ENCODE measurements at regions not wholly inside any gene's neighbourhood (a gene's known extent, or its start where the extent isn't known, plus 50 kb on each side); places are given as distances from the start of the nearest gene placed in this dataset.

- Mint-ChIP-seq H3K27ac (no peak overlapping the region), H3K9me3 (no peaks in the 10 kb centered on the region), H3K27me3 (no peaks in the 10 kb centered on the region), H3K36me3 (ENCODE audit: low read depth) (no peaks in the 10 kb centered on the region), H3K4me1 (ENCODE audit: low read depth) (no peaks in the 10 kb centered on the region), H3K4me3 (no peak overlapping the region)
- no peak for DNase-seq
Measured at GRCh38 chr12:77437206-77437605, 371.8 kb upstream of the E2F7 start.

- Mint-ChIP-seq H3K27me3 (no peaks in the 10 kb centered on the region), H3K9me3 (no peaks in the 10 kb centered on the region), H3K4me1 (ENCODE audit: low read depth) (no peaks in the 10 kb centered on the region), H3K27ac (no peak overlapping the region), H3K4me3 (no peak overlapping the region), H3K36me3 (ENCODE audit: low read depth) (no peaks in the 10 kb centered on the region)
- DNase-seq = no peak
Measured at GRCh38 chr12:77435446-77436091, 370.2 kb upstream of the E2F7 start.

- Mint-ChIP-seq H3K27me3 (no peaks in the 10 kb centered on the region), H3K36me3 (ENCODE audit: low read depth) (no peaks in the 10 kb centered on the region), H3K4me1 (ENCODE audit: low read depth) (no peaks in the 10 kb centered on the region), H3K9me3 (no peaks in the 10 kb centered on the region), H3K4me3 (no peak overlapping the region), H3K27ac (no peak overlapping the region)
- DNase-seq = no peak
Measured at GRCh38 chr12:77433799-77434198, 368.4 kb upstream of the E2F7 start.

GRCh38 chr12:77429426-77429825 lies 364.1 kb upstream of the E2F7 start:
- Mint-ChIP-seq H3K27me3 (no peaks in the 10 kb centered on the region), H3K4me3 (no peak overlapping the region), H3K36me3 (ENCODE audit: low read depth) (no peaks in the 10 kb centered on the region), H3K27ac (no peak overlapping the region), H3K9me3 (no peaks in the 10 kb centered on the region), H3K4me1 (ENCODE audit: low read depth) (no peaks in the 10 kb centered on the region)
- no peak for DNase-seq

- Mint-ChIP-seq H3K27ac (no peak overlapping the region), H3K27me3 (no peaks in the 10 kb centered on the region), H3K36me3 (ENCODE audit: low read depth) (no peaks in the 10 kb centered on the region), H3K4me1 (ENCODE audit: low read depth) (no peaks in the 10 kb centered on the region), H3K4me3 (no peak overlapping the region), H3K9me3 (peaks cover 4% of the 10 kb centered on the region)
- no peak for DNase-seq
Measured at GRCh38 chr12:77421152-77421551, 355.8 kb upstream of the E2F7 start.

GRCh38 chr12:77409551-77409950 lies 344.2 kb upstream of the E2F7 start:
- Mint-ChIP-seq H3K9me3 (no peaks in the 10 kb centered on the region), H3K4me3 (no peak overlapping the region), H3K36me3 (ENCODE audit: low read depth) (no peaks in the 10 kb centered on the region), H3K4me1 (ENCODE audit: low read depth) (no peaks in the 10 kb centered on the region), H3K27ac (no peak overlapping the region), H3K27me3 (no peaks in the 10 kb centered on the region)
- DNase-seq = no peak

- Mint-ChIP-seq H3K9me3 (no peaks in the 10 kb centered on the region), H3K4me3 (no peak overlapping the region), H3K27ac (no peak overlapping the region), H3K4me1 (ENCODE audit: low read depth) (no peaks in the 10 kb centered on the region), H3K27me3 (no peaks in the 10 kb centered on the region), H3K36me3 (ENCODE audit: low read depth) (no peaks in the 10 kb centered on the region)
- DNase-seq = no peak
Measured at GRCh38 chr12:77407931-77408330, 342.6 kb upstream of the E2F7 start.

GRCh38 chr12:77406219-77406905 lies 341.0 kb upstream of the E2F7 start:
- Mint-ChIP-seq H3K27ac (no peak overlapping the region), H3K36me3 (ENCODE audit: low read depth) (no peaks in the 10 kb centered on the region), H3K4me1 (ENCODE audit: low read depth) (no peaks in the 10 kb centered on the region), H3K4me3 (no peak overlapping the region), H3K9me3 (no peaks in the 10 kb centered on the region), H3K27me3 (no peaks in the 10 kb centered on the region)
- DNase-seq = no peak

- DNase-seq = no peak
- H3K36me3 Mint-ChIP-seq (ENCODE audit: low read depth) = no peaks in the 10 kb centered on the region
- H3K4me3 Mint-ChIP-seq = no peak overlapping the region
- no peaks in the 10 kb centered on the region for H3K9me3 Mint-ChIP-seq
- no peaks in the 10 kb centered on the region for H3K27me3 Mint-ChIP-seq
- no peaks in the 10 kb centered on the region for H3K4me1 Mint-ChIP-seq (ENCODE audit: low read depth)
- no peak overlapping the region for H3K27ac Mint-ChIP-seq
Measured at GRCh38 chr12:77402716-77403115, 337.3 kb upstream of the E2F7 start.

GRCh38 chr12:77401770-77402081 lies 336.4 kb upstream of the E2F7 start:
- DNase-seq = no peak

GRCh38 chr12:77401064-77401769 lies 335.8 kb upstream of the E2F7 start:
- Mint-ChIP-seq H3K36me3 (ENCODE audit: low read depth) (no peaks in the 10 kb centered on the region), H3K27me3 (no peaks in the 10 kb centered on the region), H3K27ac (no peak overlapping the region), H3K4me1 (ENCODE audit: low read depth) (no peaks in the 10 kb centered on the region), H3K4me3 (no peak overlapping the region), H3K9me3 (peaks cover 2% of the 10 kb centered on the region)
- no peak for DNase-seq

More at GRCh38 chr12:77401770-77402081, 336.4 kb upstream of the E2F7 start:
- no peaks in the 10 kb centered on the region for H3K27me3 Mint-ChIP-seq
- H3K27ac Mint-ChIP-seq = no peak overlapping the region
- no peaks in the 10 kb centered on the region for H3K36me3 Mint-ChIP-seq (ENCODE audit: low read depth)
- no peaks in the 10 kb centered on the region for H3K4me1 Mint-ChIP-seq (ENCODE audit: low read depth)
- no peak overlapping the region for H3K4me3 Mint-ChIP-seq
- peaks cover 2% of the 10 kb centered on the region for H3K9me3 Mint-ChIP-seq

- H3K27me3 Mint-ChIP-seq = no peaks in the 10 kb centered on the region
- H3K36me3 Mint-ChIP-seq (ENCODE audit: low read depth) = no peaks in the 10 kb centered on the region
- H3K4me1 Mint-ChIP-seq (ENCODE audit: low read depth) = no peaks in the 10 kb centered on the region
- no peak for DNase-seq
- peaks cover 7% of the 10 kb centered on the region for H3K9me3 Mint-ChIP-seq
- no peak overlapping the region for H3K27ac Mint-ChIP-seq
- no peak overlapping the region for H3K4me3 Mint-ChIP-seq
Measured at GRCh38 chr12:77392467-77393088, 327.2 kb upstream of the E2F7 start.

- Mint-ChIP-seq H3K27me3 (no peaks in the 10 kb centered on the region), H3K27ac (no peak overlapping the region)
- DNase-seq = no peak
Measured at GRCh38 chr12:77388445-77389265, 323.3 kb upstream of the E2F7 start.

GRCh38 chr12:77387671-77388070 lies 322.3 kb upstream of the E2F7 start:
- H3K9me3 Mint-ChIP-seq = peaks cover 2% of the 10 kb centered on the region
- no peak overlapping the region for H3K27ac Mint-ChIP-seq
- no peak for DNase-seq
- no peaks in the 10 kb centered on the region for H3K27me3 Mint-ChIP-seq
- H3K4me1 Mint-ChIP-seq (ENCODE audit: low read depth) = no peaks in the 10 kb centered on the region
- H3K36me3 Mint-ChIP-seq (ENCODE audit: low read depth) = no peaks in the 10 kb centered on the region
- no peak overlapping the region for H3K4me3 Mint-ChIP-seq

More at GRCh38 chr12:77388445-77389265, 323.3 kb upstream of the E2F7 start:
- H3K4me1 Mint-ChIP-seq (ENCODE audit: low read depth) = no peaks in the 10 kb centered on the region
- H3K36me3 Mint-ChIP-seq (ENCODE audit: low read depth) = no peaks in the 10 kb centered on the region
- peaks cover 2% of the 10 kb centered on the region for H3K9me3 Mint-ChIP-seq
- no peak overlapping the region for H3K4me3 Mint-ChIP-seq

Data from activated T-cell treated with anti-CD3 and anti-CD28 coated beads, Interleukin-2, amount 50 U/mL, for 24 hours (primary cell).